Astrocyte of the cerebellum (primary cell): ENCODE measurements at regions not wholly inside any gene's neighbourhood (a gene's known extent, or its start where the extent isn't known, plus 50 kb on each side); places are given as distances from the start of the nearest gene placed in this dataset.
"Not testable (repeated sequence)": the region's sequence is repeated elsewhere in the genome, so short reads cannot be mapped to it uniquely, and the experiment has no call there.

Source experiments
- DNase-seq: peaks from one replicate; pipeline ENCODE4 v3.0.0-alpha.2; 2011; ENCODE audit warnings: low read depth
- H3K4me3 ChIP-seq: 2 replicates; pipeline ENCODE4 v1.5.1; 2011; ENCODE audit warnings: mild to moderate bottlenecking, low read depth, low read length, moderate library complexity
- in situ Hi-C: cut with HindIII; loops from 2 replicates; pipeline ENCODE4 v1.10.0; 2017; ENCODE audit warnings: low sequenced_read_pairs
- TF ChIP-seq, protein P1 (sequence below): IDR thresholded peaks from 2 replicates; pipeline ENCODE4 v1.5.1; 2012; ENCODE audit warnings: low read length, low read depth, moderate library complexity, mild to moderate bottlenecking; ENCODE audit errors: missing control alignments

DNA sequence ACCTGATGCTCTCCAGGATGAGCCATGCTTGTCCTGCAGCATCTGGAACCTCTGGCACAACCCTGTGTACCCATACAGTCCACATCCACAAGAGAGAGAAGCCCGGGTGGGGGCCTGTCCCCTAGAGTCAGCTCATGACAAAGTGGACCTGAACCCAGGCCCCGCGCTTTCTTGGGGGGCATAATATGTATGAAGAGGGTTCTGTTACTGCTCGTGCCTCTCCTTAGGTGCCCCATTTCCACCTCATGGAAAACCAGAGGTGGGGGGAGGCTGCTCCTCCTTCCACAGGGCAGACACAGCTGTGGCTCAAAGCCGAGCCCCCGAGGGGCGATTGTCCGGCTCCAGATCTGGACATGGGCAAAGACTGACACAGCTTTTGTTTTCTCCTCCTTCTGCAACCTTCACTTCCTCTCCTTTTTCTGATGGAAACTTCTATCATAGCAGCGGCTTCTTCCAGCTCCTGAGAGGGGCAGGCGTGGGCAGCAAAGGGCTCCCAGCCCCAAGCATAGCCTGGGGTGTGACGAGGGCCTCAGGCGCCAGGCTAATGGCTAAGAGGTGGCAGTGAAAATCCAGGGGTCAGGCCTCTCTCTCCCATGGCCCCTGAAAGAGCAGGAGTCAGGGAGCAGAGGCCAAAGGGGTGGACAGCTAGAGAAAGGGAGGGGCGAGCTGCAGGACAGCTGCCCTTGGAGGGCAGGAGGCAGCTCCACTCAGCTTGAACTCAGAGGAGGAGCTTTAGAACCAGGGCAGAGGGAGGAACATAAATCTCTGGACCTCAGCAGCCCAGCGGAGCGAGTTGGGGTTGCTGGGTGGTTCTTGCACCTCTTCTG, 155.5 kb downstream of the ZFP36L2 start:
- in situ Hi-C loops = loop anchor here (5.0 kb wide), 1 partner anchor 99 kb away; no protein-coding TSS in a partner anchor
- DNase-seq = no peak
- H3K4me3 ChIP-seq = no peak overlapping the region
- TF ChIP-seq, protein P1, sequence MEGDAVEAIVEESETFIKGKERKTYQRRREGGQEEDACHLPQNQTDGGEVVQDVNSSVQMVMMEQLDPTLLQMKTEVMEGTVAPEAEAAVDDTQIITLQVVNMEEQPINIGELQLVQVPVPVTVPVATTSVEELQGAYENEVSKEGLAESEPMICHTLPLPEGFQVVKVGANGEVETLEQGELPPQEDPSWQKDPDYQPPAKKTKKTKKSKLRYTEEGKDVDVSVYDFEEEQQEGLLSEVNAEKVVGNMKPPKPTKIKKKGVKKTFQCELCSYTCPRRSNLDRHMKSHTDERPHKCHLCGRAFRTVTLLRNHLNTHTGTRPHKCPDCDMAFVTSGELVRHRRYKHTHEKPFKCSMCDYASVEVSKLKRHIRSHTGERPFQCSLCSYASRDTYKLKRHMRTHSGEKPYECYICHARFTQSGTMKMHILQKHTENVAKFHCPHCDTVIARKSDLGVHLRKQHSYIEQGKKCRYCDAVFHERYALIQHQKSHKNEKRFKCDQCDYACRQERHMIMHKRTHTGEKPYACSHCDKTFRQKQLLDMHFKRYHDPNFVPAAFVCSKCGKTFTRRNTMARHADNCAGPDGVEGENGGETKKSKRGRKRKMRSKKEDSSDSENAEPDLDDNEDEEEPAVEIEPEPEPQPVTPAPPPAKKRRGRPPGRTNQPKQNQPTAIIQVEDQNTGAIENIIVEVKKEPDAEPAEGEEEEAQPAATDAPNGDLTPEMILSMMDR = no peak

DNA sequence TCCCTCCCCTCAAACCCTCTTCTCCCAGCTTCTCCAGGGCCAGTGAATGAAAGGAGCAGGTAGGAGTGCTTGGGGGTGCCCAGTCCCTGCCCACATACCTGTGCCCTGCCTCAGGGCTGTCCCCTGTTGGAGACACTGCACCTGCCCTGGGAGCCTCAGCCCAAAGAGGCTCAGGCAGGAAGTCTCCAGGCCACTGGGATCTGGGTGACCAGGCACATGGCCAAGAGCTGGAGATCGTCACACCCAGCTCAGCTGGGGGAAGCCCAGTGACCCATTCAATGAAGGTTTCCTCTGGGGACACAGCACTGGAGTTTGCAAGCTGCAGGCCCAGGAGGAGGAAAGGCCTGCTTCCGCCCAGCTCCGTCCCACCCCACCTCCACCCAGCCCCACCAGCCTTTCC, 156.4 kb downstream of the ZFP36L2 start:
- DNase-seq = no peak
- in situ Hi-C loops = loop anchor here (5.0 kb wide), 1 partner anchor 98 kb away; no protein-coding TSS in a partner anchor
- H3K4me3 ChIP-seq = no peak overlapping the region
- TF ChIP-seq, protein P1 = no peak

DNA sequence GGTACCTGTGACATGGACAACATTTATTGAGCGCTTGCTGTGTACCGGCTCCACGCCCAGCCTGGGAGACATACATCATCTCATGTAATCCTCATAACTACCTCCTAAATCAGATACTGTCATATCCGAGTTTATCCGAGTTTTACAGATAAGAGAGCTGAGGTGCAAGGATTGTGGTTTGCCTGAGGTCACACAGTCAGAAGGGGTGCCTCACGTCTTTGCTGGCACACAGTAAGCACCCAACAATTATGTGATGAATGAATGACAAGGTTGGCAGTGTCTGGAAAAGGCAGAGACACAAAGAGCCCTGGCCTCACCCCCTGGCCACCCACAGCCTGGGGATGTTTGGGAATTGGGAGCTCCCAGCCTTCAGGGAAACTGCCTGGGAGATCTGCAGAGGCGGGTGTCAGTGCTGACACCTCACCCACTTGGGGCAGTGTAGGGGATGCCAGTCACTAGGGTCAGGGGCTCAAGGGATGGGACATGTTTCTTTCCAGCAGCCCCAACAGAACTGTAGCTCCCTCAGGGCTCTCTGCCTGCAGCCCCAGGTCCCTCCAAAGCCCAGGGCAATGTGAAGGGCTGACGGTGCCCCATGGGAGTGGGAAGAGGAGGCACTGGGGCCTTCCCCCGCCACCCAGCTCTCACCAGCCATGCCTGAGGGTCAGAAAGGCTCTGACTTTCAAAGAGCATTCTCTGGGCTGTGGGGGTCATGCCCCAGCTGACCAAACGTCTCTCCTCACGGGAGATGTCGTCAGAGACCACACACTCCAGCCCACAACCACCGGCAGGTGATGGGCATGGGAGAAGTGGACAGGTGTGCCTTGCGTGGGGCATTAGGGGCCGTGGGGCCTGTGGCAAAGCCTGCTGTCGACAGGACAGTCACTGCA, 157.5 kb downstream of the ZFP36L2 start:
- DNase-seq = no peak
- in situ Hi-C loops = no loop called here
- no peak overlapping the region for H3K4me3 ChIP-seq
- TF ChIP-seq, protein P1 = no peak

DNA sequence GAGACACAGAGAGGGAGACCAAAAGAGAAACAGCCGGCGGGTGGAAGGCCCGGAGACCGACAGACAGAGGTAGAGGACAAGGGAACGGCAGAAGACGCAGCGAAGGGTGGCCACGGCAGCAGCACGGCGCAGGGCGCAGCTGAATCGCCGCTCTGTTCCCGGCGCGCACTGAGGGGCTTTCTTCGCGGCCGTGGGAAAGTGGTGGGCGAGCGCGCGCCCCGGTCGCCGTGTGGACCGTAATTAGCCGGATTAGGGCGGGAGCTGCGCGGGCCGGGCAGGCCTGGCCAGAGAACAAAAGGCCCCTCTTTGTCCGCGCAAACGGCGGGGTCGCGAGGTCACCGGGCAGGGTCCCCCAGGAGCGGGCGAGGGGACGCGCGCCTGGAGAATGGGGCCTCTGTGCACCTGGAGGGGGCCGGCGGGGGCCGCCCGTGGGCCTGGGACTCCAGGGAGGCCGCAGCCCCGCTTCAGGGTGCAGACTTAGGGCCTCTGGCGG, 158.3 kb downstream of the ZFP36L2 start:
- no peak overlapping the region for H3K4me3 ChIP-seq
- in situ Hi-C loops = no loop called here
- DNase-seq = no peak
- TF ChIP-seq, protein P1 = no peak

DNA sequence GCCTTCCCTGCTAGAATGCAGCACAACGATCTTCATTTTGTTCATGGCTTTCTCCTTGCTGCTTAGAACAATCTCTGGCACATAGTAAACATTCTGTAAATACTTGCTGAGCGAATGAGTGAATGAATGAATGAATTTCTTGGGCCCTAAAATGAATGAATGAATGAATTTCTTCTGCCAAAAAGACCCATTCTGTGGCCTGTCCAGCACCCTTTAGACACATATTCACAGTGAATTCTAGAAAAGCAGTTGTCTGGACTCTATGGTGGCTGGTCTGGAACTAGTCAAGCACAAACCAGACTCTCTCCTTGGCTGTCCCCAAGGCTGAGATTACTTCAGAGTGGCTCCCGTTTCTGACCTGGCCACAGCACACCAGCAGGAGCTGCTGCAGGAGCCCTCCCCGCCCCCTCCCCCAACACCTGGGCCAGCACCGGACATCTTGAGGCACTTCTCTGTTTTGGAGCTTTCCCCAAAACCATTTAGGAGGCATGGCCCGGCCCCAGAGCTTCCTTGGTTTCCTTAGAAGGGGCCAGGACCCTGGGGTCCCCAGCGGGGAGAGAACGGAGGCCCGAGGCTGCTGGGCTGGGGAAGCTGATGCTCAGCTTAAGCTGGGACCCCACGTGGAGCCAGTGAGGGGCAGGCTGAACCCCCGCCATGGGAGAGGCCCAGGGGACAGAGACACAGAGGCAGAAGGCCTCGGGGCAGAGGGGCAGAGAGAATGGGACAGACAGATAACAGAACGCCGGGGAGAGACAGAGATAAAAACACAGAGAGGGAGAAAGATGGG, 159.0 kb downstream of the ZFP36L2 start:
- no peak for DNase-seq
- in situ Hi-C loops = no loop called here
- TF ChIP-seq, protein P1 = no peak
- H3K4me3 ChIP-seq = no peak overlapping the region

DNA sequence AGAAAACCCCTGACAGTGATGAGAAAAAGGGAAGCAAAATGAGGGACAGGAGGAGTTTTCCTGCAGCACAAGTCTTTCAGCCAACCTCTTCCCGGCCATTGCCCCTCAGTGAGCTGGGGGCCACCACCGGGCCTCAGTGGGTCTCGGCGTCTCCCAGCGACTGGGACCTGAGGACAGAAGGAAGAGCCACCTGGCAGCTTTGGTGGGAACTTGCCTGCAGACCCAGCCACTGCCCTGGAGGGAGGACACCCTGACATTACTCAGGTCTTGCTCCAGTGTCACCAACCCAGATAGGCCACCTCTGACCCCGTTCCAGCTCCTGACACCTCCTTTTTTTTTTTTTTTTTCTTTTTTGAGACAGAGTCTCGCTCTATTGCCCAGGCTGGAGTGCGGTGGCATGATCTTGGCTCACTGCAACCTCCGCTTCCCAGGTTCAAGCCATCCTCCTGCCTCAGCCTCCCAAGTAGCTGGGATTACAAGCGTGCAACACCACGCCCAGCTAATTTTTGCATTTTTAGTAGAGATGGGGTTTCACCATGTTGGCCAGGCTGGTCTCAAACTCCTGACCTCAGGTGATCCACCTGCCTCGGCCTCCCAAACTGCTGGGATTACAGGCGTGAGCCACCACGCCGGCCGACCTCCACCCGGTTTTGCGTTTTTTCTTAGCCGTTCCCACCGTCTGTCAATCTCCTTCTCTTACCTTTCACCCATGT, 159.7 kb downstream of the ZFP36L2 start:
- H3K4me3 ChIP-seq, in situ Hi-C loops, DNase-seq: not testable (repeated sequence)
